ENCODE measurements at regions not wholly inside any gene's neighbourhood (a gene's known extent, or its start where the extent isn't known, plus 50 kb on each side); places are given as distances from the start of the nearest gene placed in this dataset.

DNA sequence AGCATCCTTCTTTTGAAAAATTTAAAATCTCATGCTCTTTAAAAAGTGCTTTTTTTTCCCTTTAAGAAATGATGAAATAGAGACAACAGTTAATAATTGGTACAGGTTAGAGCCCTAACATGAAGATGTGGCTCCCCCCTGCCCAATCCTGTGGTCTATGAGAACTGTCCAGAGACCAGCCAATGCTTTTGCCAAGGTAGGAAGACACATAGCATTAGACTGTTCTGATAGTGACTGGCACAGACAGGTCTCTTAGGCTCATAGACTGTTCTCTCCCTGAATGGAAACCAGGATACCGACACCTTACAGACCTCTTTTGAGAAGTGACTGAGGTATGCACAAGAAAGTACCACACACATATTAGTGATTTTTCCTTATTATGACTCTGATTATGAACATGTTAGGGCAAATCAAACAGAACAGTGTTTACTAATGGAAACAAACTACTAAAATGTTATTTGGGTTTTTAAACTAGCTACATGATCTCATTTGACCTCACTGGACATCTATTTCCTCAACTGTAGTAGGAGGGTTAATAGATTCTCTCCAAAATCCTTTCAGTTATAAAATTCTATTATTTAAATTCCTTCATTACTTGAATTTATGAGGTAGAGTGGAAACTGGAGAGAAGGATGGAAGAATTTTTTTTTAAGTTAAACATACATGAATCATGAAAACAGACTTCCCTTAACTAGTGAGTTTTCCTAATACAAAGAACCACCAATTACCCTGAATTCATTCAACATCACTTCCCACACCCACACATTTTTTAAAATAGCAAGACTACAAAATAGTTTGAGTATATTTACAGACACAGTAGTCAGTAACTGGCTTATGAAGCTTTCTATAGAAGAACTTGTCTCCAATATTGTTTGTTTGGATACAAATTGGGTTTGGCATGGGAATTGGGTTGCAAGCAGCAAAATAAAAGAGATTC, 120.4 kb downstream of the OGFRL1 start:
- H3K79me2 ChIP-seq (ENCODE audit: insufficient read depth, low read length) = no peaks in the 10 kb centered on the region
- H3K4ac ChIP-seq (ENCODE audit: low read depth, low read length) = no peak overlapping the region
- H3K18ac ChIP-seq (ENCODE audit: insufficient read length, low read depth, low read length) = no peak overlapping the region
- H3K9me3 Mint-ChIP-seq = no peaks in the 10 kb centered on the region
- H3K4me1 Mint-ChIP-seq = peaks cover 26 to 30% of the 10 kb centered on the region in 2 experiments
- no peak overlapping the region for H2BK120ac ChIP-seq (ENCODE audit: low read depth, low read length, poor library complexity, severe bottlenecking)
- H3T11ph ChIP-seq (ENCODE audit: low read length) = no peak overlapping the region
- no peak overlapping the region for H2BK5ac ChIP-seq (ENCODE audit: insufficient read length, low read length)
- H4K20me1 ChIP-seq (ENCODE audit: control insufficient read depth, insufficient read depth, insufficient read length) = no peaks in the 10 kb centered on the region
- no peak overlapping the region for H3K14ac ChIP-seq (ENCODE audit: insufficient read depth, low read length)
- no peak overlapping the region for H2AK5ac ChIP-seq (ENCODE audit: insufficient read length, low read length)
- no peaks in the 10 kb centered on the region for H3K79me1 ChIP-seq (ENCODE audit: insufficient read depth, low read depth, low read length, poor library complexity, severe bottlenecking)
- H3K9me3 ChIP-seq (ENCODE audit: control insufficient read depth, low read depth, low read length) = no peaks in the 10 kb centered on the region
- no peak overlapping the region for H3K9ac ChIP-seq (ENCODE audit: extremely low read depth, insufficient read length, low read length)
- H3K27me3 ChIP-seq (ENCODE audit: insufficient read depth, low read length) = no peaks in the 10 kb centered on the region
- H3K4me2 ChIP-seq (ENCODE audit: insufficient read depth, insufficient read length, low read length) = no peak overlapping the region
- no CpG with 5 or more reads among the region's 1 CpG for WGBS (ENCODE audit: extremely low coverage, insufficient read length, low lambda C conversion rate)
- no peak overlapping the region; a peak in 1 of 7 replicates for H3K27ac Mint-ChIP-seq
- no peak overlapping the region for H4K8ac ChIP-seq (replicated peaks; ENCODE audit: insufficient read length, low read depth, low read length)
- no peak overlapping the region for H2BK15ac ChIP-seq (ENCODE audit: low read depth, low read length)
- H3K23me2 ChIP-seq (ENCODE audit: insufficient read length, low read depth, low read length, poor library complexity, severe bottlenecking) = no peaks in the 10 kb centered on the region
- no peak overlapping the region for H4K91ac ChIP-seq (ENCODE audit: insufficient read length, low read depth, low read length)
- no peak overlapping the region for H3K27ac ChIP-seq (ENCODE audit: insufficient read length, low read depth, low read length)
- no peaks in the 10 kb centered on the region for H3K27me3 Mint-ChIP-seq (ENCODE audit: low read depth)
- no peak overlapping the region for H2BK12ac ChIP-seq (ENCODE audit: insufficient read length, low read depth, low read length)
- H3K4me1 ChIP-seq (ENCODE audit: insufficient read depth, low read length) = peaks cover 9% of the 10 kb centered on the region; the same call in 1 of the 2 replicates
- H2BK20ac ChIP-seq (ENCODE audit: low read depth, low read length, poor library complexity, severe bottlenecking) = no peak overlapping the region
- H3K4me3 Mint-ChIP-seq = no peak overlapping the region
- no peak overlapping the region for H2AFZ ChIP-seq (ENCODE audit: low read length)
- H3K36me3 Mint-ChIP-seq (ENCODE audit: insufficient read depth in 1 of 3, low read depth in 3 of 3) = no peaks in the 10 kb centered on the region
- TF ChIP-seq, protein P1, sequence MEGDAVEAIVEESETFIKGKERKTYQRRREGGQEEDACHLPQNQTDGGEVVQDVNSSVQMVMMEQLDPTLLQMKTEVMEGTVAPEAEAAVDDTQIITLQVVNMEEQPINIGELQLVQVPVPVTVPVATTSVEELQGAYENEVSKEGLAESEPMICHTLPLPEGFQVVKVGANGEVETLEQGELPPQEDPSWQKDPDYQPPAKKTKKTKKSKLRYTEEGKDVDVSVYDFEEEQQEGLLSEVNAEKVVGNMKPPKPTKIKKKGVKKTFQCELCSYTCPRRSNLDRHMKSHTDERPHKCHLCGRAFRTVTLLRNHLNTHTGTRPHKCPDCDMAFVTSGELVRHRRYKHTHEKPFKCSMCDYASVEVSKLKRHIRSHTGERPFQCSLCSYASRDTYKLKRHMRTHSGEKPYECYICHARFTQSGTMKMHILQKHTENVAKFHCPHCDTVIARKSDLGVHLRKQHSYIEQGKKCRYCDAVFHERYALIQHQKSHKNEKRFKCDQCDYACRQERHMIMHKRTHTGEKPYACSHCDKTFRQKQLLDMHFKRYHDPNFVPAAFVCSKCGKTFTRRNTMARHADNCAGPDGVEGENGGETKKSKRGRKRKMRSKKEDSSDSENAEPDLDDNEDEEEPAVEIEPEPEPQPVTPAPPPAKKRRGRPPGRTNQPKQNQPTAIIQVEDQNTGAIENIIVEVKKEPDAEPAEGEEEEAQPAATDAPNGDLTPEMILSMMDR (conservative IDR thresholded peaks at IDR 0.05) = no peak
- H4K5ac ChIP-seq (ENCODE audit: insufficient read length, low read depth, low read length) = no peak overlapping the region
- no peak overlapping the region for H3K56ac ChIP-seq (ENCODE audit: insufficient read length, low read depth, low read length)
- no peak overlapping the region for H3K23ac ChIP-seq (ENCODE audit: insufficient read length, low read depth, low read length)
- DNase-seq = no peak
